ENCODE measurements at regions not wholly inside any gene's neighbourhood (a gene's known extent, or its start where the extent isn't known, plus 50 kb on each side); places are given as distances from the start of the nearest gene placed in this dataset.
"Not testable (repeated sequence)": the region's sequence is repeated elsewhere in the genome, so short reads cannot be mapped to it uniquely, and the experiment has no call there.

GRCh38 chr2:242049492-242049891 lies 180.0 kb downstream of the RTP5 start:
- not testable (repeated sequence) for H3K79me2 ChIP-seq (ENCODE audit: control insufficient read depth, insufficient read depth, low read length, poor library complexity); H3K9ac ChIP-seq (ENCODE audit: low read length); H2AK5ac ChIP-seq (ENCODE audit: low read length); H3K36me3 ChIP-seq (ENCODE audit: control insufficient read depth in 1 of 2, insufficient read depth in 2 of 2, low read length in 2 of 2); H2BK12ac ChIP-seq (ENCODE audit: low read length); DNase-seq; H3K23ac ChIP-seq (ENCODE audit: low read length); H3K79me1 ChIP-seq (ENCODE audit: low read length); H3K4ac ChIP-seq (ENCODE audit: low read depth, low read length); H3K9me3 ChIP-seq (ENCODE audit: insufficient read depth, low read depth, low read length); H2BK5ac ChIP-seq (ENCODE audit: low read depth, low read length, poor library complexity); H4K8ac ChIP-seq (ENCODE audit: low read depth, low read length); H4K91ac ChIP-seq (ENCODE audit: low read depth, low read length); H4K12ac ChIP-seq (ENCODE audit: low read depth, low read length); H3K27me3 ChIP-seq (ENCODE audit: insufficient read depth, low read length); H3K4me1 ChIP-seq (ENCODE audit: control insufficient read depth in 1 of 2, insufficient read depth in 2 of 2, low read length in 2 of 2); H2AFZ ChIP-seq (ENCODE audit: insufficient read depth, low read length, poor library complexity); H2BK120ac ChIP-seq (ENCODE audit: insufficient read depth, low read length, poor library complexity); H3K18ac ChIP-seq (ENCODE audit: low read length); H3K14ac ChIP-seq (ENCODE audit: low read length); H3K4me2 ChIP-seq (ENCODE audit: low read length); H3K27ac ChIP-seq (ENCODE audit: low read depth, low read length); H3K4me3 ChIP-seq (ENCODE audit: low read depth, low read length)
- WGBS (ENCODE audit: extremely low coverage, insufficient coverage, insufficient read length): no CpG with 5 or more reads among the region's 7 CpGs

DNA sequence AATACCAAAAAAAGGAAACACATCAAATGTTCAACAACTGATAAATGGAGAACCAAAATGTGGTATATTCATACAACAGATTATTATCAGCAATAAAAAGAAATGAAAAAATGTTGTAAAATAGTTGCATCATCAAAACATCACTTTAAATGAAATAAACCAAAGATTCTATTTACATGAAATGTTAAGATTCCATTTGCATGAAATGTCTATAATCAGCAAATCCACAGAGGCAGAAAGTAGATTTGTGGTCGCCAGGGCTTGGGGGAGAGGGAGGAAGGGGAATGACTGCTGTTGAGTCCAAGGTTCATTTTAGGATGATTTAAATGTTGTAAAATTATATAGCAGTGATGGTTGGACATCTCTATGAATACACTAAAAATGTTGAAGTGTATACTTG lies 181.9 kb downstream of the RTP5 start:
- Histone ChIP-seq H2BK12ac (ENCODE audit: low read length) (no peak overlapping the region), H3K4ac (ENCODE audit: low read depth, low read length) (no peak overlapping the region), H4K91ac (ENCODE audit: low read depth, low read length) (no peak overlapping the region), H2AFZ (ENCODE audit: insufficient read depth, low read length, poor library complexity) (no peak overlapping the region), H3K4me1 (ENCODE audit: control insufficient read depth in 1 of 2, insufficient read depth in 2 of 2, low read length in 2 of 2) (no peaks in the 10 kb centered on the region), H3K9me3 (ENCODE audit: insufficient read depth, low read depth, low read length) (peaks cover 2% of the 10 kb centered on the region), H3K27ac (ENCODE audit: low read depth, low read length) (no peak overlapping the region), H3K79me1 (ENCODE audit: low read length) (no peaks in the 10 kb centered on the region), H3K4me2 (ENCODE audit: low read length) (no peak overlapping the region), H2AK5ac (ENCODE audit: low read length) (no peak overlapping the region), H3K36me3 (ENCODE audit: control insufficient read depth in 1 of 2, insufficient read depth in 2 of 2, low read length in 2 of 2) (no peaks in the 10 kb centered on the region), H4K12ac (ENCODE audit: low read depth, low read length) (no peak overlapping the region), H3K23ac (ENCODE audit: low read length) (no peak overlapping the region), H3K27me3 (ENCODE audit: insufficient read depth, low read length) (peaks cover 5% of the 10 kb centered on the region), H3K9ac (ENCODE audit: low read length) (no peak overlapping the region), H4K8ac (ENCODE audit: low read depth, low read length) (no peak overlapping the region), H3K18ac (ENCODE audit: low read length) (no peak overlapping the region), H3K14ac (ENCODE audit: low read length) (no peak overlapping the region), H2BK120ac (ENCODE audit: insufficient read depth, low read length, poor library complexity) (no peak overlapping the region), H3K79me2 (ENCODE audit: control insufficient read depth, insufficient read depth, low read length, poor library complexity) (no peaks in the 10 kb centered on the region), H3K4me3 (ENCODE audit: low read depth, low read length) (no peak overlapping the region), H2BK5ac (ENCODE audit: low read depth, low read length, poor library complexity) (no peak overlapping the region)
- WGBS (ENCODE audit: extremely low coverage, insufficient coverage, insufficient read length): no CpG with 5 or more reads among the region's 1 CpG
- no peak for DNase-seq

- Histone ChIP-seq H3K79me2 (ENCODE audit: control insufficient read depth, insufficient read depth, low read length, poor library complexity) (no peaks in the 10 kb centered on the region), H3K4ac (ENCODE audit: low read depth, low read length) (no peak overlapping the region), H4K91ac (ENCODE audit: low read depth, low read length) (no peak overlapping the region), H4K12ac (ENCODE audit: low read depth, low read length) (no peak overlapping the region), H3K4me2 (ENCODE audit: low read length) (no peak overlapping the region), H2BK5ac (ENCODE audit: low read depth, low read length, poor library complexity) (no peak overlapping the region), H3K79me1 (ENCODE audit: low read length) (no peaks in the 10 kb centered on the region), H3K9ac (ENCODE audit: low read length) (no peak overlapping the region), H3K14ac (ENCODE audit: low read length) (no peak overlapping the region), H2BK120ac (ENCODE audit: insufficient read depth, low read length, poor library complexity) (no peak overlapping the region), H3K4me3 (ENCODE audit: low read depth, low read length) (no peak overlapping the region), H3K4me1 (ENCODE audit: control insufficient read depth in 1 of 2, insufficient read depth in 2 of 2, low read length in 2 of 2) (no peaks in the 10 kb centered on the region), H3K18ac (ENCODE audit: low read length) (no peak overlapping the region), H4K8ac (ENCODE audit: low read depth, low read length) (no peak overlapping the region), H3K23ac (ENCODE audit: low read length) (no peak overlapping the region), H3K36me3 (ENCODE audit: control insufficient read depth in 1 of 2, insufficient read depth in 2 of 2, low read length in 2 of 2) (no peaks in the 10 kb centered on the region), H3K9me3 (ENCODE audit: insufficient read depth, low read depth, low read length) (peaks cover 2% of the 10 kb centered on the region), H2AK5ac (ENCODE audit: low read length) (no peak overlapping the region), H3K27me3 (ENCODE audit: insufficient read depth, low read length) (peaks cover 4% of the 10 kb centered on the region), H2AFZ (ENCODE audit: insufficient read depth, low read length, poor library complexity) (no peak overlapping the region), H3K27ac (ENCODE audit: low read depth, low read length) (no peak overlapping the region), H2BK12ac (ENCODE audit: low read length) (no peak overlapping the region)
- no peak for DNase-seq
- WGBS (ENCODE audit: extremely low coverage, insufficient coverage, insufficient read length): no CpG with 5 or more reads among the region's 10 CpGs
Observed at GRCh38 chr2:242052421-242052820, 182.9 kb downstream of the RTP5 start.

GRCh38 chr2:242053921-242054320 lies 184.4 kb downstream of the RTP5 start:
- Histone ChIP-seq H3K27me3 (ENCODE audit: insufficient read depth, low read length) (no peaks in the 10 kb centered on the region), H3K18ac (ENCODE audit: low read length) (no peak overlapping the region), H3K79me2 (ENCODE audit: control insufficient read depth, insufficient read depth, low read length, poor library complexity) (no peaks in the 10 kb centered on the region), H2AK5ac (ENCODE audit: low read length) (no peak overlapping the region), H3K23ac (ENCODE audit: low read length) (no peak overlapping the region), H3K4me2 (ENCODE audit: low read length) (no peak overlapping the region), H3K4ac (ENCODE audit: low read depth, low read length) (no peak overlapping the region), H3K9ac (ENCODE audit: low read length) (no peak overlapping the region), H2BK5ac (ENCODE audit: low read depth, low read length, poor library complexity) (no peak overlapping the region), H4K91ac (ENCODE audit: low read depth, low read length) (no peak overlapping the region), H3K4me3 (ENCODE audit: low read depth, low read length) (no peak overlapping the region), H3K79me1 (ENCODE audit: low read length) (no peaks in the 10 kb centered on the region), H3K14ac (ENCODE audit: low read length) (no peak overlapping the region), H4K12ac (ENCODE audit: low read depth, low read length) (no peak overlapping the region), H2BK12ac (ENCODE audit: low read length) (no peak overlapping the region), H2AFZ (ENCODE audit: insufficient read depth, low read length, poor library complexity) (no peak overlapping the region), H4K8ac (ENCODE audit: low read depth, low read length) (no peak overlapping the region), H3K27ac (ENCODE audit: low read depth, low read length) (no peak overlapping the region), H3K36me3 (ENCODE audit: control insufficient read depth in 1 of 2, insufficient read depth in 2 of 2, low read length in 2 of 2) (no peaks in the 10 kb centered on the region), H2BK120ac (ENCODE audit: insufficient read depth, low read length, poor library complexity) (no peak overlapping the region), H3K4me1 (ENCODE audit: control insufficient read depth in 1 of 2, insufficient read depth in 2 of 2, low read length in 2 of 2) (no peaks in the 10 kb centered on the region), H3K9me3 (ENCODE audit: insufficient read depth, low read depth, low read length) (no peaks in the 10 kb centered on the region)
- WGBS (ENCODE audit: extremely low coverage, insufficient coverage, insufficient read length): no CpG with 5 or more reads among the region's 12 CpGs
- no peak for DNase-seq

Data from trophoblast cell (in vitro differentiated cells and primary cell).